ENCODE measurements at regions not wholly inside any gene's neighbourhood (a gene's known extent, or its start where the extent isn't known, plus 50 kb on each side); places are given as distances from the start of the nearest gene placed in this dataset.
A peak's percentile ranks its signal among the peaks of the same experiment; 100 is the strongest.

GRCh38 chr7:46301677-46302076, 380.6 kb upstream of the IGFBP3 start:
- Histone ChIP-seq H3K27ac (no peak overlapping the region), H3K36me3 (replicated peaks) (no peaks in the 10 kb centered on the region), H3K27me3 (replicated peaks) (no peaks in the 10 kb centered on the region), H3K4me3 (ENCODE audit: low read depth, low read length) (no peak overlapping the region)
- in situ Hi-C loops (cut with HindIII; ENCODE audit: low pct_ligation_motif_present, low sequenced_read_pairs), result no loop called here
- DNase-seq, result peak; percentile 37
- no peak for TF ChIP-seq CTCF (IDR thresholded peaks at IDR 0.05; ENCODE audit: low read depth, low read length, missing control alignments)

- in situ Hi-C loops (cut with HindIII; ENCODE audit: low pct_ligation_motif_present, low sequenced_read_pairs), result no loop called here
- Histone ChIP-seq H3K27me3 (replicated peaks) (no peaks in the 10 kb centered on the region), H3K36me3 (replicated peaks) (no peaks in the 10 kb centered on the region), H3K4me3 (ENCODE audit: low read depth, low read length) (no peak overlapping the region), H3K27ac (no peak overlapping the region)
- no peak for TF ChIP-seq CTCF (IDR thresholded peaks at IDR 0.05; ENCODE audit: low read depth, low read length, missing control alignments)
- no peak for DNase-seq
These were observed 376.4 kb upstream of the IGFBP3 start for GRCh38 chr7:46297515-46297914.

- no peak overlapping the region for H3K4me3 ChIP-seq (ENCODE audit: low read depth, low read length)
- no peaks in the 10 kb centered on the region for H3K36me3 ChIP-seq (replicated peaks)
- H3K27ac ChIP-seq, result no peak overlapping the region
- no peaks in the 10 kb centered on the region for H3K27me3 ChIP-seq (replicated peaks)
- no peak for DNase-seq
- TF ChIP-seq CTCF (IDR thresholded peaks at IDR 0.05; ENCODE audit: low read depth, low read length, missing control alignments), result no peak
- in situ Hi-C loops (cut with HindIII; ENCODE audit: low pct_ligation_motif_present, low sequenced_read_pairs), result no loop called here
These were observed 375.5 kb upstream of the IGFBP3 start for GRCh38 chr7:46296526-46296925.

GRCh38 chr7:46294381-46294780, 373.3 kb upstream of the IGFBP3 start:
- TF ChIP-seq CTCF (IDR thresholded peaks at IDR 0.05; ENCODE audit: low read depth, low read length, missing control alignments), result no peak
- no peak for DNase-seq
- in situ Hi-C loops (cut with HindIII; ENCODE audit: low pct_ligation_motif_present, low sequenced_read_pairs), result no loop called here
- H3K4me3 ChIP-seq (ENCODE audit: low read depth, low read length), result no peak overlapping the region
- H3K36me3 ChIP-seq (replicated peaks), result no peaks in the 10 kb centered on the region
- no peaks in the 10 kb centered on the region for H3K27me3 ChIP-seq (replicated peaks)
- no peak overlapping the region for H3K27ac ChIP-seq

DNA sequence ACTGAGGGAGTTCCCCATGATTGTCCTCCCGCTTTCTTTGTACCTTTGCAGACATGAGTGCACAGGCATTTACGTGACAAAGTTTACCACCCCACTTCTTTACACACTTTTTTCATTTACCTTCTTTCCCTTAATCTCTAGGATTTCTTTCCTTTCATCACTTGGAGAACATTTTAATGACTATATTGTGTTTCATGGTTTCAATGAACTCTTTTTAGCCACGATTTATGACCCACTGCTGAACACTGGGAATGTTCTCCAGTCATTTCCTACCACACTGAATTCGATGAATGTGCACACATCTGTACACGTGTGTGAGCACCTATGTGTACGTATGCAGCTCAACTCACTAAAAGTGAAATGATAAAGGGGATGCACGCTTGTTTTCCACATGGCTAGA, 371.7 kb upstream of the IGFBP3 start:
- DNase-seq, result no peak
- Histone ChIP-seq H3K27me3 (replicated peaks) (no peaks in the 10 kb centered on the region), H3K36me3 (replicated peaks) (no peaks in the 10 kb centered on the region), H3K4me3 (ENCODE audit: low read depth, low read length) (no peak overlapping the region), H3K27ac (no peak overlapping the region)
- in situ Hi-C loops (cut with HindIII; ENCODE audit: low pct_ligation_motif_present, low sequenced_read_pairs), result no loop called here
- no peak for TF ChIP-seq CTCF (IDR thresholded peaks at IDR 0.05; ENCODE audit: low read depth, low read length, missing control alignments)

GRCh38 chr7:46291601-46292150, 370.6 kb upstream of the IGFBP3 start:
- Histone ChIP-seq H3K27me3 (replicated peaks) (no peaks in the 10 kb centered on the region), H3K27ac (peak overlapping the region; percentile 81), H3K4me3 (ENCODE audit: low read depth, low read length) (no peak overlapping the region), H3K36me3 (replicated peaks) (no peaks in the 10 kb centered on the region)
- in situ Hi-C loops (cut with HindIII; ENCODE audit: low pct_ligation_motif_present, low sequenced_read_pairs), result no loop called here
- DNase-seq, result peak; percentile 85
- TF ChIP-seq CTCF (IDR thresholded peaks at IDR 0.05; ENCODE audit: low read depth, low read length, missing control alignments), result no peak

Data from brain microvascular endothelial cell (primary cell).